ENCODE measurements at regions not wholly inside any gene's neighbourhood (a gene's known extent, or its start where the extent isn't known, plus 50 kb on each side); places are given as distances from the start of the nearest gene placed in this dataset.
"Not testable (repeated sequence)": the region's sequence is repeated elsewhere in the genome, so short reads cannot be mapped to it uniquely, and the experiment has no call there.

DNA sequence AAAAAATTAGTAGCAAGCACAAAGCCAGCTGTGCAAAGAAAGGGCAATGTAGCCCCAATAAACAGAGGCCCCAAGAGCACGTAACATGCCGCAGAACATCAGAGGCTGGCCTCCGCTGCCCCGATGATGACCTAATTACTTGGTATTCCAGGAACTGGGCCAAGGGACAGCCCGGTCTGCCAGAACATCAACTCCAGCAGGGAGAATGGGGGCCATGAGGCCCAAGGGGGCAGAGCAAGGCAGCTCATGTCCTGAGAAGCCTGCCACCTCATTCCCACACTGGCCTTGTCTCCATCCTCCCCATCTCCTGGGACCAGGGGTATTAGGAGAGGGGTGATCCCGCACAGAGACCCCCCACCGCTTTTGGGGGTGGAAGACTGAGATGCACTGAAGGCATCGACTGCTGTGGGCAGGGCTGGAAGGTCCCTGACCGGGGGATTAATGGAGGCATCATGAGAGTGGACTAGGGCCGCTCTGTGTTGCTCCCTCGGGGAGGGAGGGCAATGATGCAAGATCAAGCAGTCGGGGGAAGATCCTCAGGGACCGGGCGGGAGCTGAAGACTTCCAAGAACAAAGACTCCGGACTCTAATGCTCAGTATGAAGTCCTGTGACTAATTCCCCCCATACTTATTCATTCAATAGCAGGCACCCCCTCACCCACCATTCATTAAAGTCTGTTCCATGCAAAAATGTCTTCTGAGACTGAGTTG, 192.3 kb downstream of the BCL2L11 start:
- H3K27me3 ChIP-seq (replicated peaks; ENCODE audit: insufficient read depth); H3K79me2 ChIP-seq (ENCODE audit: insufficient read depth); H3K9ac ChIP-seq; H3K4me2 ChIP-seq (ENCODE audit: unreplicated experiment); H3K4me3 ChIP-seq; H3K4me1 ChIP-seq (ENCODE audit: insufficient read depth); H3K9me3 ChIP-seq (ENCODE audit: low read depth); H3K36me3 ChIP-seq (ENCODE audit: low read depth); H4K20me1 ChIP-seq (ENCODE audit: insufficient read depth); H3F3A ChIP-seq (ENCODE audit: insufficient read depth); H3K9me2 ChIP-seq (ENCODE audit: insufficient read depth); H3K27ac ChIP-seq; in situ Hi-C loops (cut with MboI); H2AFZ ChIP-seq: not testable (repeated sequence)
- peak; percentile 52 for DNase-seq
- WGBS, 2 experiments (ENCODE audit: low coverage in 1 of 2, low lambda C conversion rate in 2 of 2, missing lambda C conversion rate in 2 of 2) = 80 to 84% methylated on average over 14 to 15 of the region's 15 CpGs

GRCh38 chr2:111313711-111314110, 193.0 kb downstream of the BCL2L11 start:
- H3K27me3 ChIP-seq (replicated peaks; ENCODE audit: insufficient read depth); H3K4me1 ChIP-seq (ENCODE audit: insufficient read depth); H3K27ac ChIP-seq; H3F3A ChIP-seq (ENCODE audit: insufficient read depth); H4K20me1 ChIP-seq (ENCODE audit: insufficient read depth); H3K36me3 ChIP-seq (ENCODE audit: low read depth); H3K9me3 ChIP-seq (ENCODE audit: low read depth); H3K9me2 ChIP-seq (ENCODE audit: insufficient read depth); H2AFZ ChIP-seq; H3K79me2 ChIP-seq (ENCODE audit: insufficient read depth); DNase-seq; H3K9ac ChIP-seq; in situ Hi-C loops (cut with MboI); H3K4me2 ChIP-seq (ENCODE audit: unreplicated experiment); H3K4me3 ChIP-seq: not testable (repeated sequence)
- 75 to 90% methylated on average over 2 to 3 of the region's 3 CpGs for WGBS, 2 experiments (ENCODE audit: low coverage in 1 of 2, low lambda C conversion rate in 2 of 2, missing lambda C conversion rate in 2 of 2)

DNA sequence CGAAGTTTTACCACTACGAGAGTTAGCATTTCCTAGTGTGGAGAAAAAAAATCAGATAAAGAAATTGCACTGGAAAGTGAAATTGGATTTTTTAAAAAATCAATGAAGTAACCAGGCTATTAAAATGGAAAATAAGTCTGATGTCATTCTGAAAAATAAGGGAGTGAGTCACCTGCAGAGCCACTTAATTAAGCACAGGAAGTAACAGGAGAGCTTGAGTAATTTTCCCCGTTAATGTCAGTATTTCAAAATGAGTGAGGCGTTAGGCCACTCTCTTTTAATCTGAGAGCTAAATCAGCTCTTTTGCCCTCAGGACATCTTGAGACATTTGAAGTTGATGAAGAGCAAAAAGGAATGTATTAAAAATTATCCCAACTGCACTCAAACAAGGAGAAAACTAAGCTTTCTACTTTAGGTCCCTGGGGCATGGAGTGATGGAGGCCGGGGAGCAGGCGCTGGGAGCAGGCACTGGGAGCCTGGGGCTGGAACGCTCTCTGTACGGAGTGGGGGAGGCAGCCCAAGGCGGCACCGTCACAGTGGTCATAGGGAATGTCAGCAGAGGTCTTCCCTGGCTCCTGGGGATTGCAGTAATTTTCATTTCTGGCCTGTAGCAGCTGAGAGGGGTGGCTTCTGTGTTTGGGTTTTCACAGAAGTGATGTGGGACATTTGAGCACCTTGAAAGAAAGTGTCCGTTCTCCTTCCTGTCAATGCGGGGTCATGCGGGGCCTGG, 194.6 kb downstream of the BCL2L11 start:
- H3K4me2 ChIP-seq (ENCODE audit: unreplicated experiment); H3K9me2 ChIP-seq (ENCODE audit: insufficient read depth); H3K4me1 ChIP-seq (ENCODE audit: insufficient read depth); DNase-seq; H3K27me3 ChIP-seq (replicated peaks; ENCODE audit: insufficient read depth); H3K4me3 ChIP-seq; H3F3A ChIP-seq (ENCODE audit: insufficient read depth); H3K9me3 ChIP-seq (ENCODE audit: low read depth); H3K36me3 ChIP-seq (ENCODE audit: low read depth); H2AFZ ChIP-seq; H3K9ac ChIP-seq; H3K79me2 ChIP-seq (ENCODE audit: insufficient read depth); in situ Hi-C loops (cut with MboI); H4K20me1 ChIP-seq (ENCODE audit: insufficient read depth); H3K27ac ChIP-seq: not testable (repeated sequence)
- 83 to 87% methylated on average over 9 to 10 of the region's 13 CpGs for WGBS, 2 experiments (ENCODE audit: low coverage in 1 of 2, low lambda C conversion rate in 2 of 2, missing lambda C conversion rate in 2 of 2)

DNA sequence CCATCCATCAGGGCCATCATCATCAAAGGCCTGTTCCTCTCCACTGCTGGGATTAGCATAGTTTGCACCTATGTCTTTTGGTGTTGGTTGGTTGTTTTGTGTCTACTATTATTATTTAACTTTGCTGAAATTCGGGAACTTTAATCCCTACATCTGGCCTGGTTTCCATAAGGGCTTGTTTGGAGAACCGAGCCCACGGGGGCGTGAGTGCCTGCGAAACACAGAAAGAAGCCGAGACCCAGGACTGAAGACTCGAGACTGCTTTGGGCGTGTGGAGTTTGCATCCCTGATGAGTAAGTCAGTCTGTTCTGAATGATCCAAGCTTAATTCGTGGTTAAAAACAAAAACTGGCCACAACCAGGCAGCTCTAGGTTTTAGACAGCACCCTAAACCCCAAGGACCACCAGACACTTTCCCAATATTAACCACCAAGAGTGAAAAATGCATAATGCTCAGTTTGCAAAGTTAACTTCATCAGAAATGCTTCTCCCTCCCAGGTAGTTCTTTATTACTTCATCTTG, 195.6 kb downstream of the BCL2L11 start:
- DNase-seq; H2AFZ ChIP-seq; H3K27me3 ChIP-seq (replicated peaks; ENCODE audit: insufficient read depth); H3K4me1 ChIP-seq (ENCODE audit: insufficient read depth); H3K36me3 ChIP-seq (ENCODE audit: low read depth); H3K9me2 ChIP-seq (ENCODE audit: insufficient read depth); H3K27ac ChIP-seq; H3K4me2 ChIP-seq (ENCODE audit: unreplicated experiment); H4K20me1 ChIP-seq (ENCODE audit: insufficient read depth); in situ Hi-C loops (cut with MboI); H3F3A ChIP-seq (ENCODE audit: insufficient read depth); H3K9ac ChIP-seq; H3K79me2 ChIP-seq (ENCODE audit: insufficient read depth); H3K4me3 ChIP-seq; H3K9me3 ChIP-seq (ENCODE audit: low read depth): not testable (repeated sequence)
- 78 to 82% methylated on average over 8 of the region's 9 CpGs for WGBS, 2 experiments (ENCODE audit: low coverage in 1 of 2, low lambda C conversion rate in 2 of 2, missing lambda C conversion rate in 2 of 2)

GRCh38 chr2:111316881-111317549, 196.3 kb downstream of the BCL2L11 start:
- H3K79me2 ChIP-seq (ENCODE audit: insufficient read depth); H3K4me2 ChIP-seq (ENCODE audit: unreplicated experiment); H3K27ac ChIP-seq; H3K9me2 ChIP-seq (ENCODE audit: insufficient read depth); H4K20me1 ChIP-seq (ENCODE audit: insufficient read depth); H3K4me1 ChIP-seq (ENCODE audit: insufficient read depth); H3K9me3 ChIP-seq (ENCODE audit: low read depth); H3F3A ChIP-seq (ENCODE audit: insufficient read depth); H3K9ac ChIP-seq; H3K4me3 ChIP-seq; DNase-seq; H2AFZ ChIP-seq; in situ Hi-C loops (cut with MboI); H3K36me3 ChIP-seq (ENCODE audit: low read depth); H3K27me3 ChIP-seq (replicated peaks; ENCODE audit: insufficient read depth): not testable (repeated sequence)
- 85 to 86% methylated on average over 1 to 2 of the region's 2 CpGs for WGBS, 2 experiments (ENCODE audit: low coverage in 1 of 2, low lambda C conversion rate in 2 of 2, missing lambda C conversion rate in 2 of 2)

GRCh38 chr2:111319552-111319951, 198.8 kb downstream of the BCL2L11 start:
- H3K36me3 ChIP-seq (ENCODE audit: low read depth); H3K4me1 ChIP-seq (ENCODE audit: insufficient read depth); DNase-seq; H3K79me2 ChIP-seq (ENCODE audit: insufficient read depth); H4K20me1 ChIP-seq (ENCODE audit: insufficient read depth); H3K4me2 ChIP-seq (ENCODE audit: unreplicated experiment); in situ Hi-C loops (cut with MboI); H3K9me2 ChIP-seq (ENCODE audit: insufficient read depth); H3K4me3 ChIP-seq; H3K9me3 ChIP-seq (ENCODE audit: low read depth); H3F3A ChIP-seq (ENCODE audit: insufficient read depth); H3K27me3 ChIP-seq (replicated peaks; ENCODE audit: insufficient read depth); H3K27ac ChIP-seq; H2AFZ ChIP-seq; H3K9ac ChIP-seq: not testable (repeated sequence)
- 100% methylated on average over 3 of the region's 6 CpGs for WGBS, 2 experiments (ENCODE audit: low coverage in 1 of 2, low lambda C conversion rate in 2 of 2, missing lambda C conversion rate in 2 of 2)

DNA sequence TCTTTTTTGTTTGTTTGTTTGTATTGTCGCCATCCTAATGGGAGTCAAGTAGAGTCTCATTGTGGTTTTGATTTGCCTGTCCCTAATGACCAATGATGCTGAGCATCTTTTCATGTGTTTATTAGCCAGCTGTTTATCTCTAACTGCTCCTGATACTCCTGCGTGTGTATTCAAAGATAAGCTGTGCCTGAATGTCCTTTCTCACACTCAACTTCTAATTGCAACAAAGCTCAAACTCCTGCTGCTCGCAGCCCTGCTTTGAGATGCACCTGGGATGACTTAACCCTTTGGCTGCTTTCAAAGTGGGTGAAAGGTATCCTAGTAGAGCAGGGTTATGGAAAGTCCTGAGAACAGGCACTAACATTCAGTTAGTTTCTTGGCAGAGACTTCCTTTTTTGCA, 199.6 kb downstream of the BCL2L11 start:
- H3K9me2 ChIP-seq (ENCODE audit: insufficient read depth); H3K4me3 ChIP-seq; H3K4me1 ChIP-seq (ENCODE audit: insufficient read depth); H3K36me3 ChIP-seq (ENCODE audit: low read depth); H3K9ac ChIP-seq; H3K9me3 ChIP-seq (ENCODE audit: low read depth); DNase-seq; H3K27ac ChIP-seq; H3K4me2 ChIP-seq (ENCODE audit: unreplicated experiment); H3F3A ChIP-seq (ENCODE audit: insufficient read depth); H4K20me1 ChIP-seq (ENCODE audit: insufficient read depth); in situ Hi-C loops (cut with MboI); H3K79me2 ChIP-seq (ENCODE audit: insufficient read depth); H2AFZ ChIP-seq; H3K27me3 ChIP-seq (replicated peaks; ENCODE audit: insufficient read depth): not testable (repeated sequence)
- 79 to 87% methylated on average over 3 of the region's 3 CpGs for WGBS, 2 experiments (ENCODE audit: low coverage in 1 of 2, low lambda C conversion rate in 2 of 2, missing lambda C conversion rate in 2 of 2)

Measured in GM23248 (cell line).